Right atrium auricular region (tissue), 2 donors: ENCODE measurements at regions not wholly inside any gene's neighbourhood (a gene's known extent, or its start where the extent isn't known, plus 50 kb on each side); places are given as distances from the start of the nearest gene placed in this dataset.

Experiments used
- DNase-seq: peaks from one replicate; pipeline ENCODE4 v3.0.0-alpha.2; 2019; ENCODE audit warnings: low spot score
- H3K27ac ChIP-seq, 2 donors: fragments of 200-600 bp; sonication (generic); 1 replicate in 1 of 2; 2 replicates in 1 of 2; pipeline ENCODE4 v1.5.1; 2016 to 2019
- H3K27me3 ChIP-seq, 2 donors: fragments of 200-600 bp; sonication (generic); one replicate each; pipeline versions ENCODE4 v1.5.1 to v1.6.0; 2017 to 2019
- H3K36me3 ChIP-seq: fragments of 200-600 bp; sonication (generic); one replicate; pipeline ENCODE4 v1.5.1; 2016
- H3K4me1 ChIP-seq, 2 donors: fragments of 200-600 bp; sonication (generic); one replicate each; pipeline versions ENCODE4 v1.5.1 to v1.6.0; 2017 to 2019
- H3K4me3 ChIP-seq, 2 donors: fragments of 200-600 bp; sonication (generic); 1 replicate in 1 of 2; 2 replicates in 1 of 2; pipeline ENCODE4 v1.5.1; 2017 to 2019; ENCODE audit warnings: mild to moderate bottlenecking in 1 of 2, moderate library complexity in 1 of 2
- H3K9me3 ChIP-seq, 2 donors: fragments of 200-600 bp; sonication (generic); one replicate each; pipeline ENCODE4 v1.5.1; 2019
- CTCF ChIP-seq, 2 donors: fragments of 200-600 bp; sonication (generic); IDR thresholded peaks; one replicate each; pipeline ENCODE4 v1.5.1; 2019; ENCODE audit warnings: antibody characterized with exemption in 2 of 2

- no peak for DNase-seq
- H3K9me3 ChIP-seq: no peaks in the 10 kb centered on the region
- no peaks in the 10 kb centered on the region for H3K4me1 ChIP-seq
- H3K27ac ChIP-seq: no peak overlapping the region
- no peaks in the 10 kb centered on the region for H3K27me3 ChIP-seq
- H3K4me3 ChIP-seq: no peak overlapping the region
- no peak for TF ChIP-seq CTCF (IDR thresholded peaks at IDR 0.05)
- no peaks in the 10 kb centered on the region for H3K36me3 ChIP-seq
Observed at GRCh38 chr4:130131536-130131935, 1035.6 kb downstream of the C4orf33 start.

- H3K4me3 ChIP-seq: no peak overlapping the region
- no peaks in the 10 kb centered on the region for H3K27me3 ChIP-seq
- TF ChIP-seq CTCF (IDR thresholded peaks at IDR 0.05): no peak
- H3K9me3 ChIP-seq: no peaks in the 10 kb centered on the region
- no peaks in the 10 kb centered on the region for H3K36me3 ChIP-seq
- DNase-seq: no peak
- H3K27ac ChIP-seq: no peak overlapping the region
- no peaks in the 10 kb centered on the region for H3K4me1 ChIP-seq
Observed at GRCh38 chr4:130141651-130142050, 1045.7 kb downstream of the C4orf33 start.

GRCh38 chr4:130143656-130144055 lies 1047.7 kb downstream of the C4orf33 start:
- Histone ChIP-seq H3K4me1 (no peaks in the 10 kb centered on the region), H3K27ac (no peak overlapping the region), H3K36me3 (no peaks in the 10 kb centered on the region), H3K27me3 (no peaks in the 10 kb centered on the region), H3K9me3 (no peaks in the 10 kb centered on the region), H3K4me3 (no peak overlapping the region)
- DNase-seq: no peak
- TF ChIP-seq CTCF (IDR thresholded peaks at IDR 0.05): no peak

GRCh38 chr4:130146773-130147172 lies 1050.8 kb downstream of the C4orf33 start:
- H3K27me3 ChIP-seq: no peaks in the 10 kb centered on the region
- H3K9me3 ChIP-seq: no peaks in the 10 kb centered on the region
- no peak for DNase-seq
- no peak overlapping the region for H3K4me3 ChIP-seq
- no peaks in the 10 kb centered on the region for H3K4me1 ChIP-seq
- H3K36me3 ChIP-seq: no peaks in the 10 kb centered on the region
- H3K27ac ChIP-seq: no peak overlapping the region
- no peak for TF ChIP-seq CTCF (IDR thresholded peaks at IDR 0.05)

- Histone ChIP-seq H3K4me1 (no peaks in the 10 kb centered on the region), H3K9me3 (no peaks in the 10 kb centered on the region), H3K4me3 (no peak overlapping the region), H3K27ac (no peak overlapping the region), H3K36me3 (no peaks in the 10 kb centered on the region), H3K27me3 (no peaks in the 10 kb centered on the region)
- no peak for TF ChIP-seq CTCF (IDR thresholded peaks at IDR 0.05)
- no peak for DNase-seq
Observed at GRCh38 chr4:130147641-130148040, 1051.7 kb downstream of the C4orf33 start.

- H3K27me3 ChIP-seq: no peaks in the 10 kb centered on the region
- no peak for TF ChIP-seq CTCF (IDR thresholded peaks at IDR 0.05)
- no peak overlapping the region for H3K4me3 ChIP-seq
- DNase-seq: no peak
- no peaks in the 10 kb centered on the region for H3K36me3 ChIP-seq
- H3K4me1 ChIP-seq: no peaks in the 10 kb centered on the region
- no peak overlapping the region for H3K27ac ChIP-seq
- no peaks in the 10 kb centered on the region for H3K9me3 ChIP-seq
Observed at GRCh38 chr4:130154901-130155300, 1058.9 kb downstream of the C4orf33 start.
